Occipital lobe (tissue), 1 donor: ENCODE measurements at regions not wholly inside any gene's neighbourhood (a gene's known extent, or its start where the extent isn't known, plus 50 kb on each side); places are given as distances from the start of the nearest gene placed in this dataset.

ENCODE experiments used
- DNase-seq: peaks from one replicate; lab custom pipeline; 2025; lab: John Stamatoyannopoulos, UW

- no peak for DNase-seq
Measured at GRCh38 chr17:5819921-5820685, 235.8 kb upstream of the NLRP1 start.

GRCh38 chr17:5820721-5821456 lies 236.6 kb upstream of the NLRP1 start:
- no peak for DNase-seq

GRCh38 chr17:5821803-5822202 lies 237.5 kb upstream of the NLRP1 start:
- no peak for DNase-seq

DNA sequence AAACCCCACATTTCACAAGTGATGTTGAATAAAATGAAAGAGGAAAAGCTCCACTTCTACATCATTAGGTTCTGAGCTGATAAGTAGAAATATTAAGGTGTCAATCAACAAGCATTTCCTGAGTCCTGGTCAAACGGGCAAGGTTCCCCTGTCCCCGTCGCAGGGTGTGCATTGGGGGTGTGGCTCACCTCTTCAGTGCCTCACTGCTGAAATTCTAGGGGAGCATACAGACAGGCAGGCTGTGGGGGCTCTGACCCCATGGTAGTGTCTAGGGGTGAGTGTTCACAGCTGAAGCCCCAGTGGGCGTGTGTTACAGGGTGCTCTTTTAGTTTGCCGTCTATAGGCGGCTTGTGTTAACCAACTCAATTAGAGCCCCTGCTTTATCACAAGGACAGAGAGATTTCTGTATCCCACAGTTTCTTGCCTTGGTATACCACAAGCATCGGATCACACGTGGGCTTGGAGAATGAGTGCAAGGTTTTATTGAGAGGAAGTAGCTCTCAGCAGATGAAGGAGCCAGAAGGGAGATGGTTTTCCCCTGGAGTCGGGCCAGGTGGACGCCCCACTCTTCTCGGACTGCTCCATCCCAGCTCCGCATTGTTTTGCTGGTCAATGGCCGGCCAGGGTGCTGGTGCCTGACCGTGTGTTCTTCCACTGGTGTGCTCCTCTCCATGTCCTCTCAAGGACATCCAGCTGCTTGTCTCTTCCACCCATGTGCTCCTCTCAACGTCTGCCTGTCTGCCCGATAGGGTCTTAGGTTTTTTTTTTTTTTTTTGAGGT lies 238.2 kb upstream of the NLRP1 start:
- no peak for DNase-seq

DNA sequence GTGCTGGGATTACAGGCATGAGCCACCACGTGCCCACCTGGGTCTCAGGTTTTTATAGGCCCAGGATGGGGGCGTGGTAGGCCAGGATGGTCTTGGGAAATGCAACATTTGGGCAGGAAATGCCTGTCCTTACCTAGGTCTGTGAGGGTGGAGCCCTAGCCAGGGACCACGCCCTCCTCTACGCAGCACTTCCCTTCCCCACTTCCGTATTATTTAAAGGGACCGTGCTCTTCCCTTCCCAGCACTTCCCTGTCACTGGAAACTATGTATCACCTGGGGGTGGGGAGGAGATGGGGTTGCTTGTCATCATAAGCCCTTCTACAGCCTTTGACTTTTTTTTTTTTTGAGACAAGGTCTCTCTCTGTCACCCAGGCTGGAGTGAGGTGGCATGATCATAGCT lies 238.9 kb upstream of the NLRP1 start:
- DNase-seq: no peak

DNA sequence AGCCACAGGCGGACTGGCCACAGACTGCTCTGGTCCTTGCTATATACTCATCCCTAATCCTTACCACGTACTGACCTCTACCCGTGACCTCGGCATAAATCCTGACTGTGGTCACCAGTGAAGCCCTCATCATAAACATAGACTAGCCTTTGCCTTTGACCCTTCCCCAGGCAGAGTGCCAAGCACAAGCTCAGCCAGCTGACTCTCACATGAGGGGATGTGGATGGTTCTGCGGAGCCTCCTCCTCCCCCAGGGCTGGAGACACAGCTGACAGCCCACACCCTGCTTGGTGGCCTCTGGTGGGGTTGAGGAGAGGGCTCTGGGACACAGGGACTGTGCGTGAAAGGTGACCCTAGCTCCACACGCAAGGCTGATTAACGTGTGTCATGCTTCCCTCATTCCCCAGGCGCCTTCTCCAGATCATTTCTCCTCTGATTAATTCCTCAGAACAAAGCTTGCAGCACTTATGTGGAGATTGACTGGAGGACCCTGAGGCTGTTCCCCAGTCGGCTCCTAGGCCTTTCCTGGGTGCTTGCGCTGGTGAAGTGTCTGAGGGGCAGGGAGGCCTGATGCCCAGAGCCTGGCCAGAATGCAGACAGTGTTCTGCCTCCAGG lies 241.5 kb upstream of the NLRP1 start:
- no peak for DNase-seq

- DNase-seq: no peak
Measured at GRCh38 chr17:5826384-5826783, 242.1 kb upstream of the NLRP1 start.

- no peak for DNase-seq
Measured at GRCh38 chr17:5830921-5831320, 239.3 kb upstream of the WSCD1 start.

GRCh38 chr17:5832886-5833285 lies 237.3 kb upstream of the WSCD1 start:
- no peak for DNase-seq

DNA sequence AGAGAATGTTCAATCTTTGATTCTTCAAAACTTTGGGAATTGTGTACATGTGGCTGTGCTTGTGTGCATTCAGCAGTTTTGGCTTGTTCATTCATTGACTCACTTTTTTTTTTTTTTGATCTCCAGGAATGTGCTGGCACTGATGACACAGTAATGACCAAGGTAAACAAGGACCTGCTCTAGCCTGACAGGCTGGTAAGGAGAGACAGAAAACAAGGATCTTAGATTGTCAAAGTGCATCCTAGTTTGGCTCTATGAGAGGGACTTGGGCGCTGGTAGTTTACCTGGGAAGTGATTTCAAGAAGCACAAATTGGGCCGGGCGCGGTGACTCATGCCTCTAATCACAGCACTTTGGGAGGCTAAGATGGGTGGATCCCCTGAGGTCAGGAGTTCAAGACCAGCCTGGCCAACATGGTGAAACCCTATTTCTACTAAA lies 233.1 kb upstream of the WSCD1 start:
- DNase-seq: no peak

- no peak for DNase-seq
Measured at GRCh38 chr17:5838661-5839300, 231.4 kb upstream of the WSCD1 start.

GRCh38 chr17:5840811-5841446 lies 229.2 kb upstream of the WSCD1 start:
- no peak for DNase-seq

GRCh38 chr17:5841862-5842261 lies 228.3 kb upstream of the WSCD1 start:
- no peak for DNase-seq

DNA sequence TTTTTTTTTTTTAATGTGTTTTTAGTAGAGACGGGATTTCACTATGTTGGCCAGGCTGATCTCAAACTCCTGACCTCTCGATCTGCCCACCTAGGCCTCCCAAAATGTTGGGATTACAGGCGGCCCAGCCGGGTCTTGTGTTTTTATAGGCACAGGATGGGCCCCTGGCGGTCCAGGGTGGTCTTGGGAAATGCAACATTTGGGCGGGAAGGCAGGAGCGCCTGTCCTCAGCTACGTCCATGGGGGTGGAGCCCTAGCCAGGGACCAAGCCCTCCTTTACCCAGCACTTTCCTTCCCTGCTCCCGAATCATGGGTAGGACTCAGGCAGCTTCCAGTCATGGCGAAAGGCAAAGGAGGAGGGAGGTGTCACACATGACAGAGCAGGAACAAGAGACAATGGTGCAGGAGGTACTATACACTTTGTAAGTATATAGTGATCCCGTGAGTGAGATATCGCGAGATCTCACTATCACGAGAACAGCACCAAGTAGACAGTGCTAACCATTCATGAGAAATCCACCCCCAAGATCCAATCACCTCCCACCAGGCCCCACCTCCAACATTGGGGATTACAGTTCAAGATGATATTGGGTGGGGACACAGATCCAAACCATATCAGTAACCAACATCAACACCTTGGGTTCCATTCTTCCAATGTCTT lies 226.7 kb upstream of the WSCD1 start:
- DNase-seq: no peak

GRCh38 chr17:5846001-5846400 lies 224.2 kb upstream of the WSCD1 start:
- no peak for DNase-seq

DNA sequence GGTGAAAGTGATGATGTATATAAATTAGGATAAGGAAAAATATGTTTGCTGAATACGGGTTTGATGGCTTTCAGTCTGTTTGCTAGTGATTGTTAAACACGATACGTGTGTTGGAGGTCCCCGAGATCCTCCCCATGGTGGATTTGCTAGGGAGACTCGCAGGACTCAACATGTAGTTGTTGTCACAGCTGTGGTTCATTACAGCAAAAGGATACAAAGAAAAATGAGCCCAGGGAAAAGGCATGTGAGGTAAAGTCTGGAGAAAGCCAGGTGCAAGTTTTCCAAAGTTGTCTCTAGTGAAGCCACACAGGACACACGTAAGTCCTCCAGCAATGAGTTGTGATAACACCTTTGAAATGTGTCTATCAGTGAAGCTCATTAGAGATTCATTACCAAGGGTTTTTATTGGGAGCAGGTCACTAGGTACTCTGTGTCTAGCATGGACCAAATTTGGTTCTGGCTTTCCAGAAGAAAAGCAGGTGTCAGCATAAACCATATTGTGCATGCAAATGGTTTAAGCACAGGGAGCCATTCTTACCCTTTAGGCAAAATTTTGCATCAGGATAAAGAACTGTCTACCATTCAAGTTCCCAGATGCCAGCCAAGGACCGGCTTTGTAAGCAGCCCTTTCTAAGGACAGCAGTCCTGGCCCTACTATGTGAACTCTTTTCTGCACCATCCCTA lies 215.2 kb upstream of the WSCD1 start:
- DNase-seq: no peak

DNA sequence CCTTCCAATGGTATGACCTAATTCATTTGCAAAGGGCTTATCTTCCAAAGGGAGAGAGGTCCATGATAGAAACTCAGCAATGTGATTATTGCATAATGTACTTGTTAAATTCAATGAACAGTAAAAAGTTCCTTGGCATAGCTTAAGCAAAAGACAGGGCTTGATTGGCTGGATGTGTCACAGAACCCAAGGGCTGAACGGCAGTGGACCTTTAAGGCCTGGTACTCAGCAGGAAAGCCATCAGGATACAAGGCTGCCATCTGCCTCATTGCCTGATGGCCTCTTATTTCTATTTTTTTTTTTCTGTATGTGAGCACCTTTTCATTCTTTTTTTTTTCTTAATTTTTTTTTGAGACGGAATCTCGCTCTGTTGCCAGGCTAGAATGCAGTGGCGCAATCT lies 208.9 kb upstream of the WSCD1 start:
- no peak for DNase-seq

- no peak for DNase-seq
Measured at GRCh38 chr17:5861854-5862253, 208.3 kb upstream of the WSCD1 start.

DNA sequence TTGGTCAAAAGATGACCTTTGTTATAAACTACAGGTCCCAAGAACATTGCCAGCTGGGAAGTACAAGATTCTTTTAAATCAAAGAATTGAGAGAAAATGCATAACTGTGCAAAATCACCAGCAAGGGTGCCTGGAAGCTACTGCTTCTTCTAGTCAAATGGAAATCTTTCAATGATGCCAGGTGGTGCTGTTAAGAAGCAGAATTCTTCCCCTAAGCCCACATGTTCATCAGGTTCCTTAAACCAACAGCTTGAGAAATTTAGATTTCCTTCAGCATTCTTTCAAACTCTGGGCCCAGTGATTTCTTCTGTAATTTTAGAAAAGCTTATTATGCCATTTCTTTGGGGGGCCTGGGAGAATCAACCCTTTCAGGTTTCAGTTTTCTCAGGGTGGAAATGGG lies 207.8 kb upstream of the WSCD1 start:
- DNase-seq: no peak
